MM.1S (cell line): ENCODE measurements at regions not wholly inside any gene's neighbourhood (a gene's known extent, or its start where the extent isn't known, plus 50 kb on each side); places are given as distances from the start of the nearest gene placed in this dataset.

Source experiments
- CTCF ChIP-seq: fragments of 300-600 bp; sonication (generic); IDR thresholded peaks from 2 replicates; pipeline ENCODE4 v1.5.1; 2016; ENCODE audit warnings: antibody characterized with exemption, low read length, mixed read lengths
- EZH2phosphoT487 ChIP-seq: fragments of 300-600 bp; sonication (generic); IDR thresholded peaks from 2 replicates; pipeline ENCODE4 v1.6.1; 2018; ENCODE audit warnings: antibody characterized with exemption, low read length

- no peak for TF ChIP-seq CTCF
- TF ChIP-seq EZH2phosphoT487 = no peak
These were observed 227.1 kb downstream of the ARHGAP12 start for GRCh38 chr10:31701546-31701945.
